ENCODE measurements at regions not wholly inside any gene's neighbourhood (a gene's known extent, or its start where the extent isn't known, plus 50 kb on each side); places are given as distances from the start of the nearest gene placed in this dataset.
"Not testable (repeated sequence)": the region's sequence is repeated elsewhere in the genome, so short reads cannot be mapped to it uniquely, and the experiment has no call there.

GRCh38 chr2:12557688-12558087 is 159.0 kb upstream of the TRIB2 start:
- H3K36me3 Mint-ChIP-seq = no peaks in the 10 kb centered on the region
- DNase-seq (ENCODE audit: extremely low spot score, unreplicated experiment) = no peak
- no peak for TF ChIP-seq CTCF (conservative IDR thresholded peaks at IDR 0.05)
- no peaks in the 10 kb centered on the region for H3K27me3 Mint-ChIP-seq
- no peak overlapping the region for H3K4me3 Mint-ChIP-seq
- H3K9me3 Mint-ChIP-seq = no peaks in the 10 kb centered on the region
- peaks cover 29% of the 10 kb centered on the region for H3K4me1 Mint-ChIP-seq (ENCODE audit: unreplicated experiment)
- no peak overlapping the region for H3K27ac Mint-ChIP-seq

- H3K36me3 Mint-ChIP-seq = no peaks in the 10 kb centered on the region
- H3K9me3 Mint-ChIP-seq = no peaks in the 10 kb centered on the region
- H3K4me3 Mint-ChIP-seq = no peak overlapping the region
- DNase-seq (ENCODE audit: extremely low spot score, unreplicated experiment) = no peak
- peaks cover 29% of the 10 kb centered on the region for H3K4me1 Mint-ChIP-seq (ENCODE audit: unreplicated experiment)
- no peak overlapping the region for H3K27ac Mint-ChIP-seq
- H3K27me3 Mint-ChIP-seq = no peaks in the 10 kb centered on the region
- no peak for TF ChIP-seq CTCF (conservative IDR thresholded peaks at IDR 0.05)
Measured at GRCh38 chr2:12558519-12558918, 158.2 kb upstream of the TRIB2 start.

DNA sequence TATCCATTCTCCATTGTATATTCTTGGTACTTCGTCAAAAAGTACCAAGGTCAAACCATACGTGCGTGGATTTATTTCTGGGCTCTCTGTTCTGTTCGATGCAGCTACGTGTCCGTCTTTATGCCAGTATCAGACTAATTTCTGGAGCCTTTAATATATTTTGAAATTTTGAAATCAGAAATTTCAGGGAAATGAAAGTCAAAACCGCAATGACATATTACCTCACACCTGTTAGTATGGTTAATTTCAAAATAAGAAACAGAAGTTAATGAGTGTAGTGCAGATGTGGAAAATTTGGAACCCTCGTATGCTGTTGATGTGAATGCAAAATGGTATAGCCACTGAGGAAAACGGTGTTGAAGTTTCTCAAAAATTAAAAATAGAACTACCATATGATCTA is 156.1 kb upstream of the TRIB2 start:
- DNase-seq (ENCODE audit: extremely low spot score, unreplicated experiment) = no peak
- Mint-ChIP-seq H3K4me1 (ENCODE audit: unreplicated experiment) (peaks cover 13% of the 10 kb centered on the region), H3K9me3 (no peaks in the 10 kb centered on the region), H3K27ac (no peak overlapping the region), H3K4me3 (no peak overlapping the region), H3K27me3 (no peaks in the 10 kb centered on the region), H3K36me3 (no peaks in the 10 kb centered on the region)
- TF ChIP-seq CTCF (conservative IDR thresholded peaks at IDR 0.05) = no peak

- no peak overlapping the region for H3K4me3 Mint-ChIP-seq
- no peak for TF ChIP-seq CTCF (conservative IDR thresholded peaks at IDR 0.05)
- no peaks in the 10 kb centered on the region for H3K4me1 Mint-ChIP-seq (ENCODE audit: unreplicated experiment)
- peaks cover 6% of the 10 kb centered on the region for H3K9me3 Mint-ChIP-seq
- no peaks in the 10 kb centered on the region for H3K36me3 Mint-ChIP-seq
- peaks cover 5% of the 10 kb centered on the region for H3K27me3 Mint-ChIP-seq
- no peak overlapping the region for H3K27ac Mint-ChIP-seq
- DNase-seq (ENCODE audit: extremely low spot score, unreplicated experiment) = no peak
Measured at GRCh38 chr2:12567411-12567810, 149.3 kb upstream of the TRIB2 start.

GRCh38 chr2:12569510-12569909 is 147.2 kb upstream of the TRIB2 start:
- H3K27me3 Mint-ChIP-seq = peaks cover 12% of the 10 kb centered on the region
- not testable (repeated sequence) for H3K36me3 Mint-ChIP-seq; H3K27ac Mint-ChIP-seq; H3K4me1 Mint-ChIP-seq (ENCODE audit: unreplicated experiment); H3K4me3 Mint-ChIP-seq; DNase-seq (ENCODE audit: extremely low spot score, unreplicated experiment)
- H3K9me3 Mint-ChIP-seq = peaks cover 12% of the 10 kb centered on the region

GRCh38 chr2:12569929-12570328 is 146.8 kb upstream of the TRIB2 start:
- H3K4me3 Mint-ChIP-seq; H3K4me1 Mint-ChIP-seq (ENCODE audit: unreplicated experiment); H3K36me3 Mint-ChIP-seq; H3K27ac Mint-ChIP-seq; DNase-seq (ENCODE audit: extremely low spot score, unreplicated experiment): not testable (repeated sequence)
- H3K27me3 Mint-ChIP-seq = peaks cover 12% of the 10 kb centered on the region
- H3K9me3 Mint-ChIP-seq = peaks cover 12% of the 10 kb centered on the region

- Mint-ChIP-seq H3K36me3 (no peaks in the 10 kb centered on the region), H3K4me1 (ENCODE audit: unreplicated experiment) (peaks cover 9% of the 10 kb centered on the region), H3K9me3 (peaks cover 6% of the 10 kb centered on the region), H3K27ac (no peak overlapping the region), H3K4me3 (no peak overlapping the region), H3K27me3 (peaks cover 13% of the 10 kb centered on the region)
- TF ChIP-seq CTCF (conservative IDR thresholded peaks at IDR 0.05) = no peak
- no peak for DNase-seq (ENCODE audit: extremely low spot score, unreplicated experiment)
Measured at GRCh38 chr2:12577091-12577490, 139.6 kb upstream of the TRIB2 start.
